Keratinocyte (primary cell): ENCODE measurements at regions not wholly inside any gene's neighbourhood (a gene's known extent, or its start where the extent isn't known, plus 50 kb on each side); places are given as distances from the start of the nearest gene placed in this dataset.

Experiments used
- DNase-seq: peaks from one replicate; pipeline ENCODE4 v3.0.0-alpha.2; 2011; ENCODE audit warnings: low read depth, missing footprints, low spot score
- FAIRE-seq: peaks from 2 replicates; lab custom pipeline; 2011; peaks lifted over from hg19 to GRCh38; lab: Jason Lieb, UNC
- H2AFZ ChIP-seq: 2 replicates; pipeline ENCODE4 v1.6.0; 2012; ENCODE audit warnings: low read length, control low read depth, inconsistent platforms; ENCODE audit not compliant: control insufficient read depth
- H3K27ac ChIP-seq: 2 replicates; pipeline ENCODE4 v1.5.1; 2011; ENCODE audit warnings: low read length; ENCODE audit not compliant: control insufficient read depth, insufficient read depth
- H3K27me3 ChIP-seq: 3 replicates; pipeline ENCODE4 v1.6.0; 2011; ENCODE audit warnings: low read length; ENCODE audit not compliant: control insufficient read depth, insufficient read depth; ENCODE audit errors: extremely low read depth
- H3K36me3 ChIP-seq, 2 experiments: 2 replicates in 1 of 2; 3 replicates in 1 of 2; pipeline ENCODE4 v1.5.1; 2011; ENCODE audit warnings: low read length in 2 of 2, mild to moderate bottlenecking in 1 of 2; ENCODE audit not compliant: control insufficient read depth in 2 of 2, insufficient read depth in 2 of 2; ENCODE audit errors: extremely low read depth in 1 of 2
- H3K4me1 ChIP-seq: 3 replicates; pipeline ENCODE4 v1.5.1; 2011; ENCODE audit warnings: low read length; ENCODE audit not compliant: control insufficient read depth, insufficient read depth; ENCODE audit errors: extremely low read depth
- H3K4me2 ChIP-seq: 3 replicates; pipeline ENCODE4 v1.6.0; 2011; ENCODE audit warnings: low read depth, low read length; ENCODE audit not compliant: control insufficient read depth, insufficient read depth; ENCODE audit errors: extremely low read depth
- H3K4me3 ChIP-seq, 3 experiments: fragments of 200-600 bp in 1 of 3; sonication (generic) in 1 of 3; 2 replicates in 2 of 3; 3 replicates in 1 of 3; pipeline ENCODE4 v1.5.1; 2011 to 2016; ENCODE audit warnings: low read length in 3 of 3, mild to moderate bottlenecking in 3 of 3, control low read depth in 2 of 3, inconsistent platforms in 1 of 3, low read depth in 1 of 3, mixed read lengths in 1 of 3, mixed run types in 1 of 3, moderate library complexity in 1 of 3; ENCODE audit not compliant: control insufficient read depth in 2 of 3, insufficient read depth in 2 of 3; ENCODE audit errors: extremely low read depth in 1 of 3
- H3K79me2 ChIP-seq: 2 replicates; pipeline ENCODE4 v1.6.0; 2012; ENCODE audit warnings: low read length; ENCODE audit not compliant: control insufficient read depth, insufficient read depth
- H3K9ac ChIP-seq: 3 replicates; pipeline ENCODE4 v1.6.0; 2011; ENCODE audit warnings: low read length; ENCODE audit not compliant: control insufficient read depth, insufficient read depth; ENCODE audit errors: extremely low read depth
- H3K9me1 ChIP-seq: 3 replicates; pipeline ENCODE4 v1.6.0; 2011; ENCODE audit warnings: low read length; ENCODE audit not compliant: control insufficient read depth, insufficient read depth; ENCODE audit errors: extremely low read depth
- H3K9me3 ChIP-seq: 2 replicates; pipeline ENCODE4 v1.5.1; 2012; ENCODE audit warnings: low read depth, low read length; ENCODE audit not compliant: control insufficient read depth
- H4K20me1 ChIP-seq: 3 replicates; pipeline ENCODE4 v1.6.0; 2011; ENCODE audit warnings: low read length; ENCODE audit not compliant: control insufficient read depth, insufficient read depth; ENCODE audit errors: extremely low read depth
- EZH2 ChIP-seq: IDR thresholded peaks from one replicate; pipeline ENCODE4 v1.6.1; 2012; ENCODE audit warnings: inconsistent platforms, mild to moderate bottlenecking, low read length, moderate library complexity
- dilution Hi-C: fragments of 300-500 bp; cut with MboI; formaldehyde crosslinking; loops from one replicate; pipeline ENCODE4 v1.7.0; 2020; ENCODE audit warnings: low sequenced_read_pairs; ENCODE audit not compliant: extremely low pct_ligation_motif_present
- TF ChIP-seq, protein P1 (sequence below), 3 experiments: IDR thresholded peaks in 1 of 3; conservative IDR thresholded peaks in 1 of 3; optimal IDR thresholded peaks in 1 of 3; 2 replicates in 2 of 3; 3 replicates in 1 of 3; pipeline versions ENCODE3 to v1.5.1; 2011; ENCODE audit warnings: low read length in 3 of 3, mild to moderate bottlenecking in 3 of 3, moderate library complexity in 2 of 3, control low read depth in 1 of 3, inconsistent platforms in 1 of 3; ENCODE audit not compliant: insufficient read depth in 2 of 3; ENCODE audit errors: extremely low read depth in 1 of 3

DNA sequence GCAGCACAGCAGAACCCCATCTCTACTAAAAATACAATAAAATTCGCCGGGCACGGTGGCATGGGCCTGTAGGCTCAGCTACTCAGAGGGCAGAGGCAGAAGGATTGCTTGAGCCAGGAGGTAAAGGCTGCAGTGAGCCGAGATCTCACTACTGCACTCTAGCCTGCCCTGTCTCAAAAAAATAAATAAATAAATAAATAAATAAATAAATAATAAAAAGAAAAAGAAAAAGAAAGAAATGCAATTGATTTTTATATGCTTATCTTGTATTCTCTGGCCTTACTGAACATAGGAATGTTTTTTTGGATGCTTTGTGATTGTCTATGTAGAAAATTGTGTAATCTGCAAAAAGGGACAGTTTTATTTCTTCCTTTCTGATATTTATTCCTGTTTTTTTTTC lies 132.5 kb downstream of the BARX2 start:
- Histone ChIP-seq H2AFZ (no peak overlapping the region), H3K36me3 (no peaks in the 10 kb centered on the region), H3K9me3 (no peaks in the 10 kb centered on the region), H3K9ac (no peak overlapping the region), H4K20me1 (no peaks in the 10 kb centered on the region), H3K4me2 (no peak overlapping the region), H3K79me2 (no peaks in the 10 kb centered on the region), H3K9me1 (no peaks in the 10 kb centered on the region), H3K4me3 (no peak overlapping the region), H3K27ac (no peak overlapping the region), H3K4me1 (no peaks in the 10 kb centered on the region), H3K27me3 (no peaks in the 10 kb centered on the region)
- DNase-seq, result no peak
- FAIRE-seq, result no peak
- TF ChIP-seq, protein P1, sequence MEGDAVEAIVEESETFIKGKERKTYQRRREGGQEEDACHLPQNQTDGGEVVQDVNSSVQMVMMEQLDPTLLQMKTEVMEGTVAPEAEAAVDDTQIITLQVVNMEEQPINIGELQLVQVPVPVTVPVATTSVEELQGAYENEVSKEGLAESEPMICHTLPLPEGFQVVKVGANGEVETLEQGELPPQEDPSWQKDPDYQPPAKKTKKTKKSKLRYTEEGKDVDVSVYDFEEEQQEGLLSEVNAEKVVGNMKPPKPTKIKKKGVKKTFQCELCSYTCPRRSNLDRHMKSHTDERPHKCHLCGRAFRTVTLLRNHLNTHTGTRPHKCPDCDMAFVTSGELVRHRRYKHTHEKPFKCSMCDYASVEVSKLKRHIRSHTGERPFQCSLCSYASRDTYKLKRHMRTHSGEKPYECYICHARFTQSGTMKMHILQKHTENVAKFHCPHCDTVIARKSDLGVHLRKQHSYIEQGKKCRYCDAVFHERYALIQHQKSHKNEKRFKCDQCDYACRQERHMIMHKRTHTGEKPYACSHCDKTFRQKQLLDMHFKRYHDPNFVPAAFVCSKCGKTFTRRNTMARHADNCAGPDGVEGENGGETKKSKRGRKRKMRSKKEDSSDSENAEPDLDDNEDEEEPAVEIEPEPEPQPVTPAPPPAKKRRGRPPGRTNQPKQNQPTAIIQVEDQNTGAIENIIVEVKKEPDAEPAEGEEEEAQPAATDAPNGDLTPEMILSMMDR (optimal IDR thresholded peaks at IDR 0.05 in 1 of 3, IDR thresholded peaks at IDR 0.05 in 1 of 3, conservative IDR thresholded peaks at IDR 0.05 in 1 of 3; ENCODE audit: extremely low read depth in 1 of 3, insufficient read depth in 2 of 3, low read length in 3 of 3), result no peak
- no peak for TF ChIP-seq EZH2
- dilution Hi-C loops, result no loop called here

DNA sequence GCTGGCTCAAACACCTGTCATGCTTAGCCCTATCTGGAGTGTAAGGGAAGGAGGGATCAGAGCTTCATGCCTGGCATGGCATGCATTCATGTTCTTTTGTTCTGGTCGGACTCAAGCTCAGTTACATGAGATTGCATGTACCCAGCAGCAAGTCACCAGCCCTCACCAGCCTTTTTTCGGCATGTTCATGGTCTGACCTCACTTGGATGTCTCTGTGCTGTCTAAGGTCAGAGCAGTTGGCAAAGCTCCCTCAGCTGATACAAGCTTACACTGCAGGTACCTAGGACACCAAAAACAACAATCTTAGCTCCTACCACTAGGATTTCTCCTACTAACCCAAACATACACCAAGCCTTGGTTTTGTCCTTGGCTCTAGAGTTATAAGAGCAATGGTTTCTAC lies 152.6 kb downstream of the BARX2 start:
- Histone ChIP-seq H3K9ac (no peak overlapping the region), H3K27me3 (peaks cover 8% of the 10 kb centered on the region), H2AFZ (no peak overlapping the region), H3K9me1 (no peaks in the 10 kb centered on the region), H3K4me3 (no peak overlapping the region), H3K4me1 (no peaks in the 10 kb centered on the region), H3K36me3 (no peaks in the 10 kb centered on the region), H3K9me3 (no peaks in the 10 kb centered on the region), H4K20me1 (no peaks in the 10 kb centered on the region), H3K4me2 (no peak overlapping the region), H3K79me2 (no peaks in the 10 kb centered on the region), H3K27ac (no peak overlapping the region)
- FAIRE-seq, result no peak
- dilution Hi-C loops, result no loop called here
- DNase-seq, result no peak
- no peak for TF ChIP-seq EZH2
- TF ChIP-seq, protein P1 (optimal IDR thresholded peaks at IDR 0.05 in 1 of 3, IDR thresholded peaks at IDR 0.05 in 1 of 3, conservative IDR thresholded peaks at IDR 0.05 in 1 of 3; ENCODE audit: extremely low read depth in 1 of 3, insufficient read depth in 2 of 3, low read length in 3 of 3), result no peak
